HFFc6 (cell line): ENCODE measurements at regions not wholly inside any gene's neighbourhood (a gene's known extent, or its start where the extent isn't known, plus 50 kb on each side); places are given as distances from the start of the nearest gene placed in this dataset.

Experiments
- DNase-seq: peaks from one replicate; pipeline ENCODE4 v3.0.0-alpha.2; 2018
- H3K27ac Mint-ChIP-seq: 2 replicates; pipeline ENCODE4 v1.8.0; 2020; ENCODE audit warnings: mild to moderate bottlenecking, mixed read lengths
- H3K27me3 Mint-ChIP-seq: 2 replicates; pipeline ENCODE4 v1.8.0; 2021; ENCODE audit warnings: mild to moderate bottlenecking, moderate library complexity, mixed read lengths; ENCODE audit not compliant: insufficient read depth
- H3K36me3 Mint-ChIP-seq: 2 replicates; pipeline ENCODE4 v1.8.0; 2021; ENCODE audit warnings: low read depth, mixed read lengths
- H3K4me1 Mint-ChIP-seq: 2 replicates; pipeline ENCODE4 v1.8.0; 2020; ENCODE audit warnings: low read depth, mixed read lengths
- H3K4me3 Mint-ChIP-seq: 2 replicates; pipeline ENCODE4 v1.8.0; 2020; ENCODE audit warnings: mild to moderate bottlenecking, moderate library complexity, mixed read lengths
- H3K9me3 Mint-ChIP-seq: 2 replicates; pipeline ENCODE4 v1.8.0; 2020; ENCODE audit warnings: mild to moderate bottlenecking, mixed read lengths
- CTCF ChIP-seq: fragments of 200-600 bp; sonication (generic); IDR thresholded peaks from 2 replicates; pipeline ENCODE4 v1.5.0; 2021; ENCODE audit warnings: antibody characterized with exemption, mild to moderate bottlenecking

GRCh38 chr3:30455840-30456239, 150.6 kb upstream of the TGFBR2 start:
- H3K36me3 Mint-ChIP-seq = peaks cover 12% of the 10 kb centered on the region
- no peak overlapping the region for H3K27ac Mint-ChIP-seq
- TF ChIP-seq CTCF = no peak
- no peaks in the 10 kb centered on the region; the same call in 1 of the 2 replicates for H3K9me3 Mint-ChIP-seq
- H3K4me1 Mint-ChIP-seq = 0 out of 2 replicates have a peak, but pooled peaks cover 12% of the 10 kb centered on the region
- H3K4me3 Mint-ChIP-seq = no peak overlapping the region
- no peak for DNase-seq
- no peaks in the 10 kb centered on the region for H3K27me3 Mint-ChIP-seq

GRCh38 chr3:30456264-30456663, 150.1 kb upstream of the TGFBR2 start:
- DNase-seq = no peak
- no peak for TF ChIP-seq CTCF
- Mint-ChIP-seq H3K9me3 (no peaks in the 10 kb centered on the region; the same call in 1 of the 2 replicates), H3K27me3 (no peaks in the 10 kb centered on the region), H3K4me3 (no peak overlapping the region), H3K36me3 (peaks cover 12% of the 10 kb centered on the region), H3K27ac (no peak overlapping the region), H3K4me1 (peaks cover 12% of the 10 kb centered on the region; the same call in 1 of the 2 replicates)

- Mint-ChIP-seq H3K4me3 (no peak overlapping the region), H3K27ac (no peak overlapping the region), H3K27me3 (no peaks in the 10 kb centered on the region), H3K36me3 (peaks cover 12% of the 10 kb centered on the region), H3K4me1 (peaks cover 20% of the 10 kb centered on the region), H3K9me3 (no peaks in the 10 kb centered on the region; the same call in 1 of the 2 replicates)
- DNase-seq = no peak
- no peak for TF ChIP-seq CTCF
Observed at GRCh38 chr3:30457081-30457480, 149.3 kb upstream of the TGFBR2 start.

GRCh38 chr3:30457726-30458125, 148.7 kb upstream of the TGFBR2 start:
- H3K4me3 Mint-ChIP-seq = no peak overlapping the region
- H3K27ac Mint-ChIP-seq = no peak overlapping the region
- H3K9me3 Mint-ChIP-seq = no peaks in the 10 kb centered on the region; the same call in 1 of the 2 replicates
- peaks cover 27% of the 10 kb centered on the region for H3K4me1 Mint-ChIP-seq
- no peaks in the 10 kb centered on the region for H3K27me3 Mint-ChIP-seq
- DNase-seq = no peak
- H3K36me3 Mint-ChIP-seq = peaks cover 6% of the 10 kb centered on the region
- TF ChIP-seq CTCF = no peak

- no peak for DNase-seq
- Mint-ChIP-seq H3K27me3 (no peaks in the 10 kb centered on the region), H3K4me1 (peaks cover 34% of the 10 kb centered on the region), H3K36me3 (peaks cover 2% of the 10 kb centered on the region; the same call in 1 of the 2 replicates), H3K4me3 (no peak overlapping the region), H3K27ac (no peak overlapping the region), H3K9me3 (no peaks in the 10 kb centered on the region)
- TF ChIP-seq CTCF = no peak
Observed at GRCh38 chr3:30458376-30459171, 147.8 kb upstream of the TGFBR2 start.
